Gastrocnemius medialis (tissue), 4 donors: ENCODE measurements at regions not wholly inside any gene's neighbourhood (a gene's known extent, or its start where the extent isn't known, plus 50 kb on each side); places are given as distances from the start of the nearest gene placed in this dataset.

ENCODE experiments used
- POLR2A ChIP-seq, 2 donors: fragments of 450-650 bp; IDR thresholded peaks; one replicate each; pipeline ENCODE4 v1.6.1; 2017; ENCODE audit warnings: antibody characterized with exemption in 2 of 2, mild to moderate bottlenecking in 2 of 2, moderate library complexity in 2 of 2
- TF ChIP-seq, protein P1 (sequence below), 5 experiments: fragments of 450-650 bp in 3 of 5; fragments of 200-600 bp in 2 of 5; sonication (generic) in 2 of 5; IDR thresholded peaks in 4 of 5; conservative IDR thresholded peaks in 1 of 5; 1 replicate in 4 of 5; 2 replicates in 1 of 5; pipeline ENCODE4 v1.5.1; 2016 to 2019; ENCODE audit warnings: antibody characterized with exemption in 5 of 5, mild to moderate bottlenecking in 3 of 5, moderate library complexity in 3 of 5

- TF ChIP-seq, protein P1, sequence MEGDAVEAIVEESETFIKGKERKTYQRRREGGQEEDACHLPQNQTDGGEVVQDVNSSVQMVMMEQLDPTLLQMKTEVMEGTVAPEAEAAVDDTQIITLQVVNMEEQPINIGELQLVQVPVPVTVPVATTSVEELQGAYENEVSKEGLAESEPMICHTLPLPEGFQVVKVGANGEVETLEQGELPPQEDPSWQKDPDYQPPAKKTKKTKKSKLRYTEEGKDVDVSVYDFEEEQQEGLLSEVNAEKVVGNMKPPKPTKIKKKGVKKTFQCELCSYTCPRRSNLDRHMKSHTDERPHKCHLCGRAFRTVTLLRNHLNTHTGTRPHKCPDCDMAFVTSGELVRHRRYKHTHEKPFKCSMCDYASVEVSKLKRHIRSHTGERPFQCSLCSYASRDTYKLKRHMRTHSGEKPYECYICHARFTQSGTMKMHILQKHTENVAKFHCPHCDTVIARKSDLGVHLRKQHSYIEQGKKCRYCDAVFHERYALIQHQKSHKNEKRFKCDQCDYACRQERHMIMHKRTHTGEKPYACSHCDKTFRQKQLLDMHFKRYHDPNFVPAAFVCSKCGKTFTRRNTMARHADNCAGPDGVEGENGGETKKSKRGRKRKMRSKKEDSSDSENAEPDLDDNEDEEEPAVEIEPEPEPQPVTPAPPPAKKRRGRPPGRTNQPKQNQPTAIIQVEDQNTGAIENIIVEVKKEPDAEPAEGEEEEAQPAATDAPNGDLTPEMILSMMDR (IDR thresholded peaks at IDR 0.05 in 4 of 5, conservative IDR thresholded peaks at IDR 0.05 in 1 of 5), result no peak
- TF ChIP-seq POLR2A (IDR thresholded peaks at IDR 0.05), result no peak
Observed at GRCh38 chr7:20026762-20027161, 190.4 kb downstream of the MACC1 start.
